Osteocyte (in vitro differentiated cells): ENCODE measurements at regions not wholly inside any gene's neighbourhood (a gene's known extent, or its start where the extent isn't known, plus 50 kb on each side); places are given as distances from the start of the nearest gene placed in this dataset.

Experiments
- DNase-seq: peaks from one replicate; pipeline ENCODE4 v3.0.0; 2021; ENCODE audit warnings: mixed read lengths; ENCODE audit not compliant: unreplicated experiment; ENCODE audit errors: extremely low spot score
- H3K27ac Mint-ChIP-seq: one replicate; pipeline ENCODE4 v1.8.0; 2021; ENCODE audit warnings: mild to moderate bottlenecking, mixed read lengths; ENCODE audit not compliant: unreplicated experiment
- H3K27me3 Mint-ChIP-seq: one replicate; pipeline ENCODE4 v1.8.0; 2021; ENCODE audit warnings: mixed read lengths; ENCODE audit not compliant: unreplicated experiment
- H3K36me3 Mint-ChIP-seq: one replicate; pipeline ENCODE4 v1.8.0; 2021; ENCODE audit warnings: mixed read lengths; ENCODE audit not compliant: unreplicated experiment
- H3K4me1 Mint-ChIP-seq: one replicate; pipeline ENCODE4 v1.8.0; 2021; ENCODE audit warnings: mixed read lengths; ENCODE audit not compliant: unreplicated experiment
- H3K4me3 Mint-ChIP-seq: one replicate; pipeline ENCODE4 v1.8.0; 2021; ENCODE audit warnings: mild to moderate bottlenecking, moderate library complexity, mixed read lengths; ENCODE audit not compliant: unreplicated experiment
- H3K9me3 Mint-ChIP-seq: one replicate; pipeline ENCODE4 v1.8.0; 2021; ENCODE audit warnings: mixed read lengths; ENCODE audit not compliant: unreplicated experiment
- CTCF ChIP-seq: fragments of 200-600 bp; sonication (generic); IDR thresholded peaks from 2 replicates; pipeline ENCODE4 v1.5.0; 2021; ENCODE audit warnings: antibody characterized with exemption, mild to moderate bottlenecking, moderate library complexity

GRCh38 chr5:165805756-165806155 lies 2300.3 kb downstream of the MAT2B start:
- Mint-ChIP-seq H3K4me1 (no peaks in the 10 kb centered on the region), H3K4me3 (no peak overlapping the region), H3K9me3 (no peaks in the 10 kb centered on the region), H3K36me3 (no peaks in the 10 kb centered on the region), H3K27me3 (no peaks in the 10 kb centered on the region), H3K27ac (no peak overlapping the region)
- TF ChIP-seq CTCF, result no peak
- DNase-seq, result no peak

- Mint-ChIP-seq H3K27ac (no peak overlapping the region), H3K4me1 (no peaks in the 10 kb centered on the region), H3K4me3 (no peak overlapping the region)
Observed at GRCh38 chr5:165808335-165808734, 2302.9 kb downstream of the MAT2B start.

GRCh38 chr5:165809914-165810313 lies 2304.5 kb downstream of the MAT2B start:
- TF ChIP-seq CTCF, result no peak
- DNase-seq, result no peak
- H3K27me3 Mint-ChIP-seq, result no peaks in the 10 kb centered on the region
- H3K4me3 Mint-ChIP-seq, result no peak overlapping the region
- no peaks in the 10 kb centered on the region for H3K36me3 Mint-ChIP-seq
- no peak overlapping the region for H3K27ac Mint-ChIP-seq
- no peaks in the 10 kb centered on the region for H3K4me1 Mint-ChIP-seq
- H3K9me3 Mint-ChIP-seq, result no peaks in the 10 kb centered on the region

More at GRCh38 chr5:165808335-165808734, 2302.9 kb downstream of the MAT2B start:
- TF ChIP-seq CTCF, result no peak
- no peaks in the 10 kb centered on the region for H3K27me3 Mint-ChIP-seq
- no peaks in the 10 kb centered on the region for H3K9me3 Mint-ChIP-seq
- no peak for DNase-seq
- H3K36me3 Mint-ChIP-seq, result no peaks in the 10 kb centered on the region

- H3K36me3 Mint-ChIP-seq, result no peaks in the 10 kb centered on the region
- peaks cover 5% of the 10 kb centered on the region for H3K9me3 Mint-ChIP-seq
Observed at GRCh38 chr5:165829504-165829903, 2324.1 kb downstream of the MAT2B start.

GRCh38 chr5:165834891-165835290 lies 2329.5 kb downstream of the MAT2B start:
- Mint-ChIP-seq H3K27me3 (no peaks in the 10 kb centered on the region), H3K36me3 (no peaks in the 10 kb centered on the region), H3K9me3 (no peaks in the 10 kb centered on the region), H3K4me1 (no peaks in the 10 kb centered on the region), H3K27ac (no peak overlapping the region), H3K4me3 (no peak overlapping the region)
- TF ChIP-seq CTCF, result no peak
- no peak for DNase-seq

More at GRCh38 chr5:165829504-165829903, 2324.1 kb downstream of the MAT2B start:
- Mint-ChIP-seq H3K4me3 (no peak overlapping the region), H3K27ac (no peak overlapping the region), H3K27me3 (no peaks in the 10 kb centered on the region), H3K4me1 (no peaks in the 10 kb centered on the region)
- no peak for DNase-seq
- no peak for TF ChIP-seq CTCF
